Kidney epithelial cell (primary cell): ENCODE measurements at regions not wholly inside any gene's neighbourhood (a gene's known extent, or its start where the extent isn't known, plus 50 kb on each side); places are given as distances from the start of the nearest gene placed in this dataset.
"Not testable (repeated sequence)": the region's sequence is repeated elsewhere in the genome, so short reads cannot be mapped to it uniquely, and the experiment has no call there.

Experiments
- DNase-seq: peaks from one replicate; pipeline ENCODE4 v3.0.0-alpha.2; 2010; ENCODE audit warnings: low read depth
- H3K27me3 ChIP-seq: 2 replicates; pipeline ENCODE4 v1.6.0; 2011; ENCODE audit warnings: low read length; ENCODE audit not compliant: control insufficient read depth, insufficient read depth
- H3K36me3 ChIP-seq: 2 replicates; pipeline ENCODE4 v1.5.1; 2011; ENCODE audit warnings: low read length; ENCODE audit not compliant: control insufficient read depth, insufficient read depth
- H3K4me3 ChIP-seq: 2 replicates; pipeline ENCODE4 v1.5.1; 2011; ENCODE audit warnings: low read depth, mild to moderate bottlenecking, control low read depth, low read length
- CTCF ChIP-seq: IDR thresholded peaks from 2 replicates; pipeline ENCODE4 v1.5.1; 2011; ENCODE audit warnings: mild to moderate bottlenecking, moderate library complexity, low read length, control low read depth, inconsistent platforms; ENCODE audit not compliant: insufficient read depth, poor library complexity, severe bottlenecking

DNA sequence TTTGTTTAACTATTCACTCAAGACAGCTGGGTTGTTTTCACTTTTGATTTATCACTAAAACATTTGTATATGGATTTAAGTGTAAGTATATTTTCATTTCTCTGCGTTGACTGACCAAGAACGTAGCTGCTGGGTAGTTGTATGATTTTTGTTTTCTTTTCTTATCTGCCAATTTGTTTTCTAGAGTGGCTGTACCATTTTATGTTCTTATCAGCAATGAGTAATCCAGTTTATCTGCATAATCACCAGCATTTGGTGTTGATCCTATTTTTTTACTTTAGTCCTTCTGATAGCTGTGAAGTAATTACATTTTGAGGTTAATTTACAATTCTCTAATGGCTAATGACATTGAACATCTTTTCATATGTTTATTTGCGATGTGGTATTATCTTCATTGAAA, 1178.4 kb upstream of the TMEFF2 start:
- Histone ChIP-seq H3K4me3 (no peak overlapping the region), H3K36me3 (no peaks in the 10 kb centered on the region), H3K27me3 (no peaks in the 10 kb centered on the region)
- no peak for DNase-seq
- TF ChIP-seq CTCF = no peak

DNA sequence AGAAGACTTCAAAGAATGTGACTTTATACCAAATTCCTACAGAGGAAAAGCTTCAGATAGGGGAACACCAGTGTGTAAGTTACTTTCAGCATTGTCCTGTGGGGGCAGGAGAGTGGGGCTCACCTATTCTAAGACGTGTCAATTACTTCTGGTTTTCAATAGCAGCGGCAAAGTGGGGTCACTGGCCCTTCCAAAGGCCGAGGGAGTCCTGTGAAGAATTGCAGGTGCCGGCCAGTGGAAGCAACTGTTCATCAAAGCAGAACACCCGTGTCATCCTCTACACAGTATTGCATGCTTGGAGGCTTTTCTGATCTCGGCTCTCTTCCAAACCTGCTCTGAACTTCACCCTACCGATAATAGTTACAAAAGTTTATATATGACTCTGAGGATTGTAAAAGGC, 1176.5 kb upstream of the TMEFF2 start:
- H3K27me3 ChIP-seq = no peaks in the 10 kb centered on the region
- H3K4me3 ChIP-seq = no peak overlapping the region
- H3K36me3 ChIP-seq = no peaks in the 10 kb centered on the region
- no peak for DNase-seq
- no peak for TF ChIP-seq CTCF

DNA sequence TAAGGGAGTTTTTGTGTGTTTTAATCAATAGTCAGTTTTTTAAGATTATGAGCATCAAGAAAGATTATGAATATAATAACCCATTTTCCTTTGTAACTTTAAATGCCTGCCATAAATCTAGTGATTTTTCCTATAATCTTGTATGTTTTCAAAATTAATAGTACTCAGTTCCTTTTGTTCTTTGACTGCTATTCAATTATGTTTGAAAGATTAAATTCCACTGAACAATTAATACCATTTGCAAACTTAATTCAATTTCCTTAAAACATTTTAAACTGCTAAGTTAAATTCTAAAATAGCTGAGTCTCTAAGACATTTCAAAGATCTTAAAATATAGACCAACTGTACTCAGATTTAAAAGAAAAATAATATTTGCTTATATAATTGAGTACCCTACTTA, 1173.9 kb upstream of the TMEFF2 start:
- no peak for TF ChIP-seq CTCF
- Histone ChIP-seq H3K4me3 (no peak overlapping the region), H3K27me3 (no peaks in the 10 kb centered on the region), H3K36me3 (no peaks in the 10 kb centered on the region)
- no peak for DNase-seq

DNA sequence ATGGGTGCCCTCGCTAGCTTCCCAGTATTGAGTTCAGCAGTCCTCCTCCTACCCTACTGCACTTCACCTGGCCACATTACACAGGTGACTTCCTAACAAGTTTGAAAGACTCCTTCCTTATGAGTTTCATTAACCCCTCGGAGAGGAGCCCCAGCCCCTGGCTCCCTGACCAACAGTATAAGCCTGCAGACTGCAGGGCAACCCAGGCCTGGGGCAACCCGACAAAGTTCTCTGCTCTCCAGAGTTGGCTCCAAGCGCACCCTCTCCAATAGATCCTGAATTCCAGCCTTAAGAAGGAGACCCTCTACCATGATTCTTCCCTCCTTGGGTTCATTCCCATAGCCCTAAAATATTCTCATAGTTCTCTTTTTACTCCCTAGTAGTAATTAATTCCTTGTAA, 1162.8 kb upstream of the TMEFF2 start:
- no peak for DNase-seq
- Histone ChIP-seq H3K27me3 (no peaks in the 10 kb centered on the region), H3K36me3 (no peaks in the 10 kb centered on the region), H3K4me3 (no peak overlapping the region)
- no peak for TF ChIP-seq CTCF

DNA sequence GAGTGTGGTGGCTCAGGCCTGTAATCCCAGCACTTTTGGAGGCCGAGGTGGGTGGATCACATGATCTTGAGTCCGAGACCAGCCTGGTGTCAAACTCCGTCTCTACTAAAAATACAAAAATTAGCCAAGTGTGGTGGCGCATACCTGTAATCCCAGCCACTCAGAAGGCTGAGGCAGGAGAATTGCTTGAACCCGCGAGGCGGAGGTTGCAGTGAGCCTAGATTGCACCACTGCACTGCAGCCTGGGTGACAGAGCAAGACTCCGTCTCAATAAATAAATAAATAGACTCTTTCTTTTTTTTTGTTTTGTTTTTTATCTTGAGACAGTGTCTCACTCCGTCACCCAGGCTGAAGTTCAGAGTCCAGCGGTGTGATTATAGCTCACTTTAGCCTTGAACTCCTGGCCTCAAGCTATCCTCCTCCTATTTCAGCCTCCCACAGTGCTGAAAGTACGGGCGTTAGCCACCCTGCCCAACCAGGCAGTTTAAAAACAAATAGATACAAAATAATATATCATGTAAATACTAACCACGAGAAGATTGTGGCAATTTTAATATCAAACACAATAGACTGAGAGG, 1158.0 kb upstream of the TMEFF2 start:
- not testable (repeated sequence) for DNase-seq, H3K4me3 ChIP-seq, H3K27me3 ChIP-seq, H3K36me3 ChIP-seq

GRCh38 chr2:193350509-193350908, 1155.8 kb upstream of the TMEFF2 start:
- DNase-seq = no peak
- Histone ChIP-seq H3K4me3 (no peak overlapping the region), H3K36me3 (no peaks in the 10 kb centered on the region), H3K27me3 (no peaks in the 10 kb centered on the region)
- no peak for TF ChIP-seq CTCF

DNA sequence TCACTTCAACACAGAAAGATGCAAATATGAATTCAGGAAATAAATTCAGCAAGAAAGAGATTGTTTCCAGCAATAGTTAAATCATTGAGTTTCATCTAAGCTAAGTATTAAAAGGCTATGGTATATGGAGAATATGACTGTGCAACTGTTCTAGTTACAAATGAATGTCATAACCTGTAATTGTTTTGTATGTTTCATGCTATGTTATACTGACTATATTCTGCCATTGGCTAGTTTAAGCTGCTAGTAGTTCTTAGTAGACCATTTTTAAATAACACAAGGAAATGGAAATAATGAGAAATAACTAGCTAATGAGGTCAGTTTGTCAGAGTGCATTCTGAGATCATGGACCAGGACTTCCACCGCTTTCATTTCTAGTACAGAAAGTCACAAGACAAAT, 1154.9 kb upstream of the TMEFF2 start:
- no peak for DNase-seq
- H3K27me3 ChIP-seq = no peaks in the 10 kb centered on the region
- no peak for TF ChIP-seq CTCF
- H3K4me3 ChIP-seq = no peak overlapping the region
- H3K36me3 ChIP-seq = no peaks in the 10 kb centered on the region
